ENCODE measurements at regions not wholly inside any gene's neighbourhood (a gene's known extent, or its start where the extent isn't known, plus 50 kb on each side); places are given as distances from the start of the nearest gene placed in this dataset.

GRCh38 chr6:81682235-81682795 lies 70.2 kb downstream of the TENT5A start:
- TF ChIP-seq CTCF (IDR thresholded peaks at IDR 0.05) (no peak), POLR2AphosphoS5 (IDR thresholded peaks at IDR 0.05) (no peak)

Data from esophagus muscularis mucosa (tissue), 3 donors.